ENCODE measurements at regions not wholly inside any gene's neighbourhood (a gene's known extent, or its start where the extent isn't known, plus 50 kb on each side); places are given as distances from the start of the nearest gene placed in this dataset.

DNA sequence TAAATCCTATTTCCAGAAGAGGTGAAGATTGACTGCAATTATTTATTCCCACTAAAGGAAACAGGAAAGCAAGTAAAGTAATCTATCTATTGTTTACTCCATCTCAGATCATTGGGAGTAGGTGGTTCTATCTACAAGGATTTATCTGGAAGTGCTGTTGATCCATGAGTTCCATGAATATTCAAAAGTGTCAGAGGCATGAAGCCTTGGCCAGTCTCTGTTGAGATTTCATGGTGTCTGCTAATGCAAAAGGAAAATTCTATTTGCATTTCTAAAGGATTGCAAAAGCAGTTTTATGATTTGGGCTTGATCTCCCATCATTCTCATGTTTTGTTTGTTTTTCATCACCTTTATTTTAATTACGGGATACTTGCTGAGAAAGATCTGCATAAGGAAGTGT lies 102.4 kb upstream of the ST6GAL2 start:
- Histone ChIP-seq H3K18ac (ENCODE audit: insufficient read length, low read depth, low read length) (no peak overlapping the region), H2BK12ac (ENCODE audit: insufficient read length, low read depth, low read length) (no peak overlapping the region), H3K23me2 (ENCODE audit: insufficient read length, low read depth, low read length, poor library complexity, severe bottlenecking) (no peaks in the 10 kb centered on the region), H3K27ac (ENCODE audit: insufficient read length, low read depth, low read length) (no peak overlapping the region), H3K14ac (ENCODE audit: insufficient read depth, low read length) (no peak overlapping the region), H3T11ph (ENCODE audit: low read length) (no peak overlapping the region), H2BK15ac (ENCODE audit: low read depth, low read length) (no peak overlapping the region), H3K9me3 (ENCODE audit: control insufficient read depth, low read depth, low read length) (no peaks in the 10 kb centered on the region), H3K56ac (ENCODE audit: insufficient read length, low read depth, low read length) (no peak overlapping the region), H3K27me3 (ENCODE audit: insufficient read depth, low read length) (no peaks in the 10 kb centered on the region), H4K91ac (ENCODE audit: insufficient read length, low read depth, low read length) (no peak overlapping the region), H4K20me1 (ENCODE audit: control insufficient read depth, insufficient read depth, insufficient read length) (no peaks in the 10 kb centered on the region), H2AFZ (ENCODE audit: low read length) (no peak overlapping the region), H4K8ac (replicated peaks; ENCODE audit: insufficient read length, low read depth, low read length) (no peak overlapping the region), H3K79me2 (ENCODE audit: insufficient read depth, low read length) (no peaks in the 10 kb centered on the region), H3K23ac (ENCODE audit: insufficient read length, low read depth, low read length) (no peak overlapping the region), H4K5ac (ENCODE audit: insufficient read length, low read depth, low read length) (no peak overlapping the region), H3K9ac (ENCODE audit: extremely low read depth, insufficient read length, low read length) (no peak overlapping the region), H3K4me2 (ENCODE audit: insufficient read depth, insufficient read length, low read length) (no peak overlapping the region), H2BK120ac (ENCODE audit: low read depth, low read length, poor library complexity, severe bottlenecking) (no peak overlapping the region), H2AK5ac (ENCODE audit: insufficient read length, low read length) (no peak overlapping the region), H3K79me1 (ENCODE audit: insufficient read depth, low read depth, low read length, poor library complexity, severe bottlenecking) (no peaks in the 10 kb centered on the region), H2BK20ac (ENCODE audit: low read depth, low read length, poor library complexity, severe bottlenecking) (no peak overlapping the region), H2BK5ac (ENCODE audit: insufficient read length, low read length) (no peak overlapping the region), H3K4ac (ENCODE audit: low read depth, low read length) (no peak overlapping the region), H3K4me1 (ENCODE audit: insufficient read depth, low read length) (no peaks in the 10 kb centered on the region)
- TF ChIP-seq, protein P1, sequence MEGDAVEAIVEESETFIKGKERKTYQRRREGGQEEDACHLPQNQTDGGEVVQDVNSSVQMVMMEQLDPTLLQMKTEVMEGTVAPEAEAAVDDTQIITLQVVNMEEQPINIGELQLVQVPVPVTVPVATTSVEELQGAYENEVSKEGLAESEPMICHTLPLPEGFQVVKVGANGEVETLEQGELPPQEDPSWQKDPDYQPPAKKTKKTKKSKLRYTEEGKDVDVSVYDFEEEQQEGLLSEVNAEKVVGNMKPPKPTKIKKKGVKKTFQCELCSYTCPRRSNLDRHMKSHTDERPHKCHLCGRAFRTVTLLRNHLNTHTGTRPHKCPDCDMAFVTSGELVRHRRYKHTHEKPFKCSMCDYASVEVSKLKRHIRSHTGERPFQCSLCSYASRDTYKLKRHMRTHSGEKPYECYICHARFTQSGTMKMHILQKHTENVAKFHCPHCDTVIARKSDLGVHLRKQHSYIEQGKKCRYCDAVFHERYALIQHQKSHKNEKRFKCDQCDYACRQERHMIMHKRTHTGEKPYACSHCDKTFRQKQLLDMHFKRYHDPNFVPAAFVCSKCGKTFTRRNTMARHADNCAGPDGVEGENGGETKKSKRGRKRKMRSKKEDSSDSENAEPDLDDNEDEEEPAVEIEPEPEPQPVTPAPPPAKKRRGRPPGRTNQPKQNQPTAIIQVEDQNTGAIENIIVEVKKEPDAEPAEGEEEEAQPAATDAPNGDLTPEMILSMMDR (conservative IDR thresholded peaks at IDR 0.05), result no peak
- WGBS (ENCODE audit: extremely low coverage, insufficient read length, low lambda C conversion rate), result no CpG with 5 or more reads among the region's 1 CpG
- H3K4me3 Mint-ChIP-seq, result no peak overlapping the region
- H3K4me1 Mint-ChIP-seq, result peaks cover 11 to 16% of the 10 kb centered on the region in 2 experiments
- H3K27ac Mint-ChIP-seq, result no peak overlapping the region
- H3K9me3 Mint-ChIP-seq, result no peaks in the 10 kb centered on the region
- no peak for DNase-seq
- H3K27me3 Mint-ChIP-seq (ENCODE audit: low read depth), result no peaks in the 10 kb centered on the region
- H3K36me3 Mint-ChIP-seq (ENCODE audit: insufficient read depth in 1 of 3, low read depth in 3 of 3), result no peaks in the 10 kb centered on the region

All from H9 (cell line).